Activated CD4-positive, CD25-positive, alpha-beta regulatory T cell treated with anti-CD3 and anti-CD28 coated beads, Interleukin-2, amount 50 U/mL, for 24 hours (primary cell): ENCODE measurements at regions not wholly inside any gene's neighbourhood (a gene's known extent, or its start where the extent isn't known, plus 50 kb on each side); places are given as distances from the start of the nearest gene placed in this dataset.

Experiments
- ATAC-seq, 2 donors: fragments of 150-1000 bp; cut with Tn5 transposase; one replicate each; pipeline ENCODE4 v1.10.0; 2021; ENCODE audit warnings: mild to moderate bottlenecking in 1 of 2, moderate library complexity in 1 of 2

GRCh38 chr15:47351501-47351900 lies 365.8 kb upstream of the SEMA6D start:
- no peak for ATAC-seq

DNA sequence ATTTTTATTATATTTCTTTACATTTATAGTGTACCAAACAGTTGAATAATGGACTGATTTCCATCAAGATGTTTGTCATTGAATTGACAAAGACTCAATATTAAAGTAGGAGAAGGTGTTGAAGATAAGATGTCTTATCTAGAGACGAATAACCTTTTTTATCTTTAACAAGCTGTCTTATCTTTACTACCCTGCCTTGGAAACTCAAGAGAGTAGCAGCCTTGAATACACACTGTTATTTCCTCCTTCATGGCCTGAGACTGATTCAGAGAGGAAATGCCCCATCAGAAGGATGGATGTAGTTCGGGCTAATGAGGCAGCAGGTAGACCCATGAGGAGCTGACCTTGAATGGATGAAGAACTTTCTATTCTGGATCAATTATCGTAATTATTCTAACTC lies 365.1 kb upstream of the SEMA6D start:
- ATAC-seq, result no peak

DNA sequence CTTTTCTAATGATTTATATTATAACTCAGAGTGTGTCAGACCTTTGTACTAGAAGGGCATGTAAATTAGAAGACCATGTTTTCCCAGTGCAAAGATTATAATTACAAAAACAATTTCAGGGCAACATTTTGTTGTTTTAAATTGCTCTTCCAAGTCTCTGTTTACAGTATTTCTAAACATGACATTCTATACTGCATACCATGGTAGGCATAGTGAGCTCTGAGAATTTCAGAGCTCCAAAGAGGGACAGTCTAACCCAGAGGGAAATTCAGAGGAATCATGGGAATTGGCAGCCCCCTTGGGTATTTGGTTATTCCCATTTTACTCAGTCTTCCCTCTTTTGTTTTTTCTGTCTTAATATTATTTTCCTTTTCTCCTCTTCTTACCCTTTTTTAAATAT lies 361.5 kb upstream of the SEMA6D start:
- no peak for ATAC-seq

- ATAC-seq, result no peak
Observed at GRCh38 chr15:47356297-47356696, 361.0 kb upstream of the SEMA6D start.

- ATAC-seq, result no peak
Observed at GRCh38 chr15:47358876-47359275, 358.4 kb upstream of the SEMA6D start.

DNA sequence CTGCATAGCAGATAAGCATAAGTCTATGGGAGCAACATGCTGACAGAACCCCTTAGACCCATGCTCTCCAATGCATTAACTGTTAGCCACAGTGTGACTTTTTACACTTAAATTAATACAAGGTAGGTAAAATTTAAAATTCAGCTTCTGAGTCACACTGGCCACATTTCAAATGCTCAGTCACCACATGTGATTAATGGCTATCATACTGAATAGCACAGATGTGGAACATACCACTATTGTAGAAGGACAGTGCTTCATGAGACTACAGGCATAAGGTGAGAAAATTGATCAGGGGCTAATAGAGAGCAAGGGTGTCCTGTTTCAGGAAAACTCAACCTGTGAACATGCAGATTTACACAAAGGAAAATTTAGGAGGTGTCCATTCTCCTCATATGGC lies 357.0 kb upstream of the SEMA6D start:
- ATAC-seq, result no peak

DNA sequence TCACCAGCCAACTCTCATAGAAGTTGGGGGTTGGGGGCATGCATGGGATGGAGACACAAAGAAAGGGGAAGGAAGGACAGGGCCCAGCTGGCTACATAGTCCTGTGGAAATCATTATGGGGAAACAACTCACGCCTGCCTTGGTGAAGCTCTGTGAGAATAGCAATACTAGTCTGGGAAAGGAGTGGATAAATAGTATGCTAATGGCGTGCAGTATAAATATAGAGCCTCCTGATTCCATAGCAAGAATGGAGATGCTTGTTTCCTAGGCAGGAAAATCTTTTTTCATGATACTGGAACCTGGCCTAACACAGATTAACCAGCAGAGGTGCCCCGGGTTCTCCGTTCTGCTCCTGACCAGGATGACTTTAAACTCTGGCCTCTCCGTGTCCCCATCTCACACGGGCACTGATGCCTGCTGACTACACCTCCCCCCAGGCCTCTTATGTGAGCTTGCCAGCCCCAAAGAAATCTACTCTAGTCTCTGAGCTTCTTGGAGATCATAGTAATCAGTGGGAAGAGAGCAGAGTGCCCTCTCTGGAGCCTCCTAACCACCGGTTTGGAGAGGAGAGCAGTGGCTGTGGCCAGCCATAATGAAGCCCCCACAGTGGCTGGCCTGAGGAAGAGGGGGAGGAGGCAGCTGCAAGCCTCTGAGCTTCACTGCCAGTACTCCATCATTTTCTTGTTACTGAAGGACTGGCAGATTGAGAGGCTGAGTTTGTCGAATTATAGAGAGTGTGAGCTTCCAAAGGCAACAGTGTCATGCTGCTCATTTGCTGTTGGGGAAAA lies 355.0 kb upstream of the SEMA6D start:
- ATAC-seq, result no peak

GRCh38 chr15:47363653-47364052 lies 353.7 kb upstream of the SEMA6D start:
- ATAC-seq, result no peak

GRCh38 chr15:47364230-47365141 lies 352.8 kb upstream of the SEMA6D start:
- no peak for ATAC-seq

- no peak for ATAC-seq
Observed at GRCh38 chr15:47366884-47367283, 350.4 kb upstream of the SEMA6D start.

DNA sequence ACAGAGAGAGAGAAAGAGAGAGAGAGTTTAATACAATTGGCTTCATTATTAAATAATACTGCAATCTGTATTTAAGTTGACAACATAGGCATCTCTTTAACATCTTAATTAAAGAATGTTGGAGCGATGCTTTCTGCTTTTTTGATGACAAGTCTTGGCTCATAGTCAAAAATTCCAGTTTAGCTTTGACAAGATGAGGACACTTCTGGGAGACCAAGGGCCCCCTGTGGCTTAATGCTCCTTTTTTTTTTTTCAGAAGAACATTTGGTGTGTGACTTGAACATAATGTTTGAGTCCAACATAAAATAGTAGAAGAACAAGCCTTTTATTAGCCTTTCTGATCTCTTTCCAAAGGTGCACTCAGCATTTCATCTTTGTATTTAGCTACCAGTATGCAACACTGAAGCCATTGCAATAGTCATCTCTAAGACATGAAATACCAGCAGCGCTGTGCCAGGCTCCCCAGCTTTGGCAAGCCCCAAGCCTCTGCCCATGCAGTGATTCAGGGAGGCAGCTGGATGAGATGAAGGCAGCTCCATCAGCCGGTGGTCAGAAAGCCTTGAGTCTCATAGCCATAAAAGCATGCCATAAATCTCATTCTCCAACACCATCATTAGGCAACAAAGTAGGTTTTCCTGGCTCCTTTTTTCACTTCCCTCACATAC lies 349.4 kb upstream of the SEMA6D start:
- no peak for ATAC-seq

DNA sequence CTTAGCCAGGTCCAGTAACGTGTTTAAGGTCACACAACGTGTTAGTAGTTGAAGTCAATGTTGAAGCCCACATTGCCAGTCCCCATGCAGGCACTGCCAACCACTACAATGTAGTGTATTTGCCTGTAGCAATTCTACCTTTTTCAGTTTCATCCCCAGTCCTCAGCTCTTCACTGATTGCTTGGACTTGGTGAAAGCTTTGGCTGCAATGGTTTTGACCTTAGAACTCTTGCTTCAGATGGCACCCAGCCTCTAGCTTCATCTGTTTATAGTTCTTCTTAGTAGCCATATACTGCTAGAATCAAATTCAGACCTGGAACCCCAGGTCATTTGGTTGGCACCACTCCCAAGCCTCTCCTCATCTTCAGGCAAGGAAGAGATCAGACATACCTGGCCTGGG lies 345.4 kb upstream of the SEMA6D start:
- no peak for ATAC-seq

DNA sequence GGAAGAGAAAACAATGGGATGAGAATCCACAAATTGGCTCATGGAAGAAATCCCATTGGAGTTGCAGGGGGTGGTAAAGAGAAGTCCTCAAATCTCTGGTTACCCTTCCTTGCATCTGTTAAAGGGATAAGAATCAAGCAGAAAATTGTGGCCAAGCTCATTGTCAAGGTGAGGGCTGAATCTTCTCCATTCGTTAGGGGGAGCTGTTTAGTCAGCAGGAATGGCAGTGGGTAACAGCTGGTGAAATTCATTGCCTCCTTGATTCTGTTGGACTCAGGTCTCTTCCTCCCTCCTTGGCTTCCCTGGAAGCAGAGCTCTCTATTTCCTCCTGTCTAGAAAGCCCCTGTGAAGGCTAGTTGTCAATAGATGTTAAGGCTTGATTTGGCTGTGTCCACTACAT lies 343.1 kb upstream of the SEMA6D start:
- no peak for ATAC-seq

GRCh38 chr15:47376190-47376589 lies 341.1 kb upstream of the SEMA6D start:
- ATAC-seq, result no peak

- no peak for ATAC-seq
Observed at GRCh38 chr15:47377465-47377864, 339.8 kb upstream of the SEMA6D start.

DNA sequence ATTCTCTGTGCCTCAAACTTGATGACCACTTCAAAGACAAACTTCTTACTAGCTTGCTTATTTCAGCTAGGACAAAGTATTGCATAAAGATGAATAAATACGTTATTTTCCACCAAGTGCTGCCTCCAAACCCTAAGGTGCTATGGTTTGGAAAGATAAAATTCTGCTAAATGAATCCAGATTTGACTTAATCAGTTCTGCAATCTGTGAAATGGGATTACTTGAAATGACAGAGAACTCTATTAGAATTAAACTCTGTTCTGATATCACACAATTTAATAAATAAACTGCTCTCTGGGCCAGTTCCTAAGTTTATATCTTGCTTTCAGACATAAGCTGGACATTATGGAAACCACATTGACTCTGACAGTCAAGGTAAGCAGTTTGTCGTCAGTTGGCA lies 338.8 kb upstream of the SEMA6D start:
- ATAC-seq, result no peak

GRCh38 chr15:47383102-47383501 lies 334.2 kb upstream of the SEMA6D start:
- no peak for ATAC-seq

DNA sequence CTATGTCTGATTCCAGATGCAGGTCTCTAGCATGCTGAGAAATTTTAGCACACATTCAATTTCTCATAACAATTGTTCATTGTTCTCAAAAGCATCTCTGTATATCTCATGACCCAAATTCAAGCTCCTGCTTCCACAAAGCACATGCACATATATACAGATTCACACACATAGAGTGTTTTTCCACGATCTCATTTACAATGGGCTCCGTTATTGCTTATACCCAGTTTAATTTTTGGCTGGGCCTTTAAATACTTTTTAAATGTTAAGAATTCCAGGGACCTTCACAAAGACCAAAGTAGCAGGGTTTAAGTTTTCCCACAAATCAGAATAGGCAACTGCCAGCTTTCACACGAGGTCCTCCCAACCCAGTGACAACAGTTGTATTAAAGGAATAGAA lies 333.5 kb upstream of the SEMA6D start:
- ATAC-seq, result no peak

GRCh38 chr15:47384341-47384740 lies 333.0 kb upstream of the SEMA6D start:
- no peak for ATAC-seq

- no peak for ATAC-seq
Observed at GRCh38 chr15:47384776-47385175, 332.5 kb upstream of the SEMA6D start.

GRCh38 chr15:47386459-47386858 lies 330.8 kb upstream of the SEMA6D start:
- no peak for ATAC-seq

GRCh38 chr15:47388299-47388698 lies 329.0 kb upstream of the SEMA6D start:
- no peak for ATAC-seq

GRCh38 chr15:47390208-47390765 lies 327.0 kb upstream of the SEMA6D start:
- ATAC-seq, result no peak
